Endothelial cell of umbilical vein (primary cell): ENCODE measurements at regions not wholly inside any gene's neighbourhood (a gene's known extent, or its start where the extent isn't known, plus 50 kb on each side); places are given as distances from the start of the nearest gene placed in this dataset.

Experiments
- BruUV-seq: library from RNA; stranded (reverse); fragments of 400-500 nt; replicated peaks from 2 replicates; lab custom pipeline; 2021; lab: Mats Ljungman, UMichigan
- CTCF ChIA-PET: fragments of 300-600, 350-600 bp; sonication (Branson Sonifier 250); formaldehyde crosslinking; loops from one replicate; lab custom pipeline; 2021; ENCODE audit warnings: antibody characterized with exemption, inconsistent platforms; lab: Charles Lee
- POLR2A ChIA-PET: fragments of 300-600, 350-600 bp; sonication (Branson Sonifier 250); formaldehyde crosslinking; loops from one replicate; lab custom pipeline; 2021; ENCODE audit warnings: antibody characterized with exemption, inconsistent platforms; lab: Charles Lee
- DNase-seq: peaks from one replicate; pipeline ENCODE4 v3.0.0-alpha.2; 2011; ENCODE audit warnings: low read depth, low spot score
- FAIRE-seq: peaks from 2 replicates; lab custom pipeline; 2011; peaks lifted over from hg19 to GRCh38; lab: Jason Lieb, UNC
- H2AFZ ChIP-seq: 2 replicates; pipeline ENCODE4 v1.6.0; 2012; ENCODE audit warnings: low read depth, low read length, control low read depth, inconsistent platforms
- H3K27ac ChIP-seq: 2 replicates; pipeline ENCODE4 v1.5.1; 2011; ENCODE audit warnings: low read depth, mild to moderate bottlenecking, control low read depth, low read length, moderate library complexity; ENCODE audit not compliant: insufficient read depth
- H3K27me3 ChIP-seq, 2 experiments: 2 replicates each; pipeline versions ENCODE4 v1.6.0 to v1.6.1; 2011; ENCODE audit warnings: low read length in 2 of 2, mixed read lengths in 1 of 2; ENCODE audit not compliant: control insufficient read depth in 2 of 2, insufficient read depth in 2 of 2
- H3K36me3 ChIP-seq, 2 experiments: 2 replicates in 1 of 2; 3 replicates in 1 of 2; pipeline ENCODE4 v1.5.1; 2011; ENCODE audit warnings: low read length in 2 of 2, mild to moderate bottlenecking in 1 of 2, moderate library complexity in 1 of 2; ENCODE audit not compliant: control insufficient read depth in 2 of 2, insufficient read depth in 2 of 2; ENCODE audit errors: extremely low read depth in 1 of 2
- H3K4me1 ChIP-seq: 3 replicates; pipeline ENCODE4 v1.5.1; 2011; ENCODE audit warnings: mild to moderate bottlenecking, low read length; ENCODE audit not compliant: control insufficient read depth, insufficient read depth; ENCODE audit errors: extremely low read depth
- H3K4me2 ChIP-seq: 2 replicates; pipeline ENCODE4 v1.6.1; 2011; ENCODE audit warnings: low read length, control low read depth, mixed read lengths; ENCODE audit not compliant: insufficient read depth
- H3K4me3 ChIP-seq, 3 experiments: fragments of 200-600 bp in 1 of 3; sonication (generic), shearing (Covaris generic) in 1 of 3; replicated peaks in 1 of 3; 2 replicates each; pipeline ENCODE4 v1.5.1; 2011 to 2016; ENCODE audit warnings: control low read depth in 3 of 3, low read length in 3 of 3, mild to moderate bottlenecking in 2 of 3, inconsistent platforms in 1 of 3, low read depth in 1 of 3, moderate library complexity in 1 of 3; ENCODE audit not compliant: insufficient read depth in 1 of 3
- H3K79me2 ChIP-seq: 2 replicates; pipeline ENCODE4 v1.6.0; 2012; ENCODE audit warnings: low read length, inconsistent platforms; ENCODE audit not compliant: control insufficient read depth, insufficient read depth
- H3K9ac ChIP-seq: replicated peaks from 2 replicates; pipeline ENCODE3; 2011; ENCODE audit warnings: low read length, control low read depth; ENCODE audit not compliant: insufficient read depth; ENCODE audit errors: extremely low read depth
- H3K9me1 ChIP-seq: replicated peaks from 3 replicates; pipeline ENCODE4 v1.6.0; 2011; ENCODE audit warnings: mild to moderate bottlenecking, low read length; ENCODE audit not compliant: control insufficient read depth, insufficient read depth; ENCODE audit errors: extremely low read depth
- H3K9me3 ChIP-seq: replicated peaks from 2 replicates; pipeline ENCODE4 v1.5.1; 2012; ENCODE audit warnings: low read length, inconsistent platforms; ENCODE audit not compliant: control insufficient read depth, insufficient read depth
- H4K20me1 ChIP-seq: replicated peaks from 2 replicates; pipeline ENCODE3; 2011; ENCODE audit warnings: mild to moderate bottlenecking, low read length; ENCODE audit not compliant: control insufficient read depth, insufficient read depth; ENCODE audit errors: extremely low read depth
- EZH2 ChIP-seq: IDR thresholded peaks from 2 replicates; pipeline ENCODE4 v1.6.1; 2012; ENCODE audit warnings: borderline replicate concordance, low read depth, mild to moderate bottlenecking, moderate library complexity, low read length, inconsistent platforms; ENCODE audit not compliant: severe bottlenecking
- JUN ChIP-seq: IDR thresholded peaks from 2 replicates; pipeline ENCODE4 v1.6.1; 2011; ENCODE audit warnings: borderline replicate concordance, low read depth; ENCODE audit not compliant: insufficient read length, insufficient read depth
- MYC ChIP-seq: IDR thresholded peaks from one replicate; pipeline ENCODE4 v1.6.1; 2011; ENCODE audit warnings: mild to moderate bottlenecking, low read depth, low read length
- POLR2A ChIP-seq: IDR thresholded peaks from 2 replicates; pipeline ENCODE4 v1.6.1; 2012; ENCODE audit warnings: low read depth, mild to moderate bottlenecking, control low read depth, low read length
- POLR2AphosphoS5 ChIP-seq: IDR thresholded peaks from 2 replicates; pipeline ENCODE4 v1.6.1; 2012; ENCODE audit warnings: low read depth, mild to moderate bottlenecking, control low read depth, low read length, moderate library complexity; ENCODE audit not compliant: insufficient read depth
- dilution Hi-C: fragments of 300-500 bp; cut with MboI; formaldehyde crosslinking; loops from one replicate; pipeline ENCODE4 v1.15.0; 2019; ENCODE audit warnings: low sequenced_read_pairs; ENCODE audit not compliant: extremely low pct_ligation_motif_present
- intact Hi-C: fragments of 100-400 bp; cut with micrococcal nuclease; formaldehyde crosslinking; loops from one replicate; pipeline ENCODE4 v1.10.0; 2022
- TF ChIP-seq, protein P1 (sequence below), 2 donors: IDR thresholded peaks; 1 replicate in 1 of 2; 2 replicates in 1 of 2; pipeline ENCODE4 v1.5.1; 2011; ENCODE audit warnings: low read length in 2 of 2, mild to moderate bottlenecking in 2 of 2, moderate library complexity in 2 of 2, control low read depth in 1 of 2, inconsistent platforms in 1 of 2, low read depth in 1 of 2; ENCODE audit not compliant: insufficient read depth in 1 of 2; ENCODE audit errors: extremely low read depth in 1 of 2

DNA sequence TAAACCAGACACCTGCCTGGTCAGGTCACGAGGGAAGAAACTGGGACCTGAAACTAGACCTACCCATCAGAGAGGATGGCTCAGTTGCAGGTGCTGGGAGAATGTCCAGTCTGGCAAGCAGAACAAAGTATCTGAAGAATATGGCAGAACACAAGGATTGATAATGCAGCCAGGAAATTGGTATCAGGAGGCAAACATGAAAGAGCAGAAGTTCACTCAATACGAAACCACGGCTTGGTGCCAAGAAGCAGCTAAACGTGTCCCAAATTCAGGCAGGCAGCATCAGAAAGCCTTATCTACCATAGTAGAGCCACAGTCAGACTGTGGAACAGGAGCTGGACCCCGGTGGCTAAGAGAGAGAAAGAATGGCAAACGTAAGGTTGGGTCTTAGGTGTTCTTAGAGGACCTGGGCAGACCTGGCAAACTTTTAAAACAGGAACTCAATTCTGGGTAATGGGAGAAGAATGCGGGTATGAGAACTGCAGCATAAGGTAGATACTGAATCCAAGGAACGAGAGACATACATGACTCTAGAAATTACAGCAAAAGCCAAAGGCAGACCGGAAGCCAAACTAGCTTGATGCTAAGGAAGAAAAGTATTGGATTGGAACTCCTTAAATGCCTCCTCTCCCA, 169.0 kb upstream of the NECTIN3 start:
- H3K27me3 ChIP-seq: no peaks in the 10 kb centered on the region
- no peak for TF ChIP-seq EZH2
- TF ChIP-seq, protein P1, sequence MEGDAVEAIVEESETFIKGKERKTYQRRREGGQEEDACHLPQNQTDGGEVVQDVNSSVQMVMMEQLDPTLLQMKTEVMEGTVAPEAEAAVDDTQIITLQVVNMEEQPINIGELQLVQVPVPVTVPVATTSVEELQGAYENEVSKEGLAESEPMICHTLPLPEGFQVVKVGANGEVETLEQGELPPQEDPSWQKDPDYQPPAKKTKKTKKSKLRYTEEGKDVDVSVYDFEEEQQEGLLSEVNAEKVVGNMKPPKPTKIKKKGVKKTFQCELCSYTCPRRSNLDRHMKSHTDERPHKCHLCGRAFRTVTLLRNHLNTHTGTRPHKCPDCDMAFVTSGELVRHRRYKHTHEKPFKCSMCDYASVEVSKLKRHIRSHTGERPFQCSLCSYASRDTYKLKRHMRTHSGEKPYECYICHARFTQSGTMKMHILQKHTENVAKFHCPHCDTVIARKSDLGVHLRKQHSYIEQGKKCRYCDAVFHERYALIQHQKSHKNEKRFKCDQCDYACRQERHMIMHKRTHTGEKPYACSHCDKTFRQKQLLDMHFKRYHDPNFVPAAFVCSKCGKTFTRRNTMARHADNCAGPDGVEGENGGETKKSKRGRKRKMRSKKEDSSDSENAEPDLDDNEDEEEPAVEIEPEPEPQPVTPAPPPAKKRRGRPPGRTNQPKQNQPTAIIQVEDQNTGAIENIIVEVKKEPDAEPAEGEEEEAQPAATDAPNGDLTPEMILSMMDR (IDR thresholded peaks at IDR 0.05; ENCODE audit: extremely low read depth in 1 of 2, insufficient read depth in 1 of 2, low read depth in 1 of 2, low read length in 2 of 2): no peak
- no peak for TF ChIP-seq MYC
- no peak for TF ChIP-seq POLR2AphosphoS5
- TF ChIP-seq POLR2A: no peak
- TF ChIP-seq JUN: no peak
- no peaks in the 10 kb centered on the region for H3K36me3 ChIP-seq
- ChIA-PET CTCF (no interaction called here), POLR2A (no interaction called here)
- no peaks in the 10 kb centered on the region for H3K79me2 ChIP-seq
- intact Hi-C loops: no loop called here
- H3K27ac ChIP-seq: no peak overlapping the region
- DNase-seq: no peak
- BruUV-seq: no TSS peak
- H3K9ac ChIP-seq: no peak overlapping the region
- no peaks in the 10 kb centered on the region for H3K4me1 ChIP-seq
- no peaks in the 10 kb centered on the region for H4K20me1 ChIP-seq
- H3K9me1 ChIP-seq: no peaks in the 10 kb centered on the region
- dilution Hi-C loops: no loop called here
- FAIRE-seq: no peak
- no peak overlapping the region for H3K4me3 ChIP-seq
- H3K4me2 ChIP-seq: no peak overlapping the region
- no peaks in the 10 kb centered on the region for H3K9me3 ChIP-seq
- no peak overlapping the region for H2AFZ ChIP-seq
